HFF-Myc (cell line): ENCODE measurements at regions not wholly inside any gene's neighbourhood (a gene's known extent, or its start where the extent isn't known, plus 50 kb on each side); places are given as distances from the start of the nearest gene placed in this dataset.

Experiments
- DNase-seq: peaks from one replicate; pipeline ENCODE4 v3.0.0-alpha.2; 2011; ENCODE audit warnings: low read depth; ENCODE audit errors: extremely low read depth
- H3K4me3 ChIP-seq: replicated peaks from 2 replicates; pipeline ENCODE4 v1.5.1; 2011; ENCODE audit warnings: low read depth, mild to moderate bottlenecking, control low read depth, low read length
- CTCF ChIP-seq: IDR thresholded peaks from 2 replicates; pipeline ENCODE4 v1.5.1; 2012; ENCODE audit warnings: mild to moderate bottlenecking, low read depth, low read length, control low read depth; ENCODE audit errors: missing control alignments

GRCh38 chr14:83007641-83008225 lies 1474.1 kb upstream of the SEL1L start:
- TF ChIP-seq CTCF: no peak
- DNase-seq: no peak
- no peak overlapping the region for H3K4me3 ChIP-seq

GRCh38 chr14:83017296-83017695 lies 1483.6 kb upstream of the SEL1L start:
- no peak overlapping the region for H3K4me3 ChIP-seq
- DNase-seq: no peak
- no peak for TF ChIP-seq CTCF

GRCh38 chr14:83019744-83020414 lies 1486.2 kb upstream of the SEL1L start:
- no peak for TF ChIP-seq CTCF
- no peak for DNase-seq
- H3K4me3 ChIP-seq: no peak overlapping the region

GRCh38 chr14:83021323-83021722 lies 1487.7 kb upstream of the SEL1L start:
- no peak for TF ChIP-seq CTCF
- no peak overlapping the region for H3K4me3 ChIP-seq
- DNase-seq: no peak

GRCh38 chr14:83023369-83023768 lies 1489.7 kb upstream of the SEL1L start:
- H3K4me3 ChIP-seq: no peak overlapping the region
- no peak for DNase-seq
- no peak for TF ChIP-seq CTCF

GRCh38 chr14:83041224-83041623 lies 1507.6 kb upstream of the SEL1L start:
- no peak overlapping the region for H3K4me3 ChIP-seq
- DNase-seq: no peak
- no peak for TF ChIP-seq CTCF
